OCI-LY3 (cell line): ENCODE measurements at regions not wholly inside any gene's neighbourhood (a gene's known extent, or its start where the extent isn't known, plus 50 kb on each side); places are given as distances from the start of the nearest gene placed in this dataset.

ENCODE experiments used
- CTCF ChIP-seq: fragments of 200-600, 300-600 bp; sonication (generic); IDR thresholded peaks from 2 replicates; pipeline ENCODE4 v1.5.1; 2014; ENCODE audit warnings: antibody characterized with exemption, low read length, low read depth
- EZH2phosphoT487 ChIP-seq: fragments of 200-600 bp; shearing (Covaris generic); IDR thresholded peaks from 2 replicates; pipeline ENCODE4 v1.6.1; 2018; ENCODE audit warnings: antibody characterized with exemption, mixed run types, low read depth

- TF ChIP-seq CTCF, result no peak
- no peak for TF ChIP-seq EZH2phosphoT487
Observed at GRCh38 chr15:94080416-94080815, 150.9 kb upstream of the MCTP2 start.
